MM.1S (cell line): ENCODE measurements at regions not wholly inside any gene's neighbourhood (a gene's known extent, or its start where the extent isn't known, plus 50 kb on each side); places are given as distances from the start of the nearest gene placed in this dataset.

Source experiments
- DNase-seq: peaks from one replicate; pipeline ENCODE4 v3.0.0-alpha.2; 2015
- H2AFZ ChIP-seq: fragments of 300-600 bp; sonication (generic); 2 replicates; pipeline ENCODE4 v1.6.0; 2016; ENCODE audit warnings: antibody characterized with exemption, low read length
- H3F3A ChIP-seq: fragments of 300-600 bp; sonication (generic); 2 replicates; pipeline ENCODE4 v1.6.1; 2016; ENCODE audit warnings: mild to moderate bottlenecking, antibody characterized with exemption, low read length, moderate library complexity, mixed read lengths; ENCODE audit not compliant: insufficient read depth
- H3K27ac ChIP-seq: fragments of 300-600 bp; sonication (generic); 2 replicates; pipeline ENCODE4 v1.5.1; 2016; ENCODE audit warnings: mild to moderate bottlenecking, low read length
- H3K27me3 ChIP-seq: fragments of 300-600 bp; sonication (generic); replicated peaks from 2 replicates; pipeline ENCODE4 v1.6.0; 2016; ENCODE audit warnings: low read length; ENCODE audit not compliant: insufficient read depth
- H3K36me3 ChIP-seq: fragments of 300-600 bp; sonication (generic); replicated peaks from 2 replicates; pipeline ENCODE4 v1.6.1; 2016; ENCODE audit warnings: mild to moderate bottlenecking, low read length, mixed read lengths; ENCODE audit not compliant: insufficient read depth
- H3K4me1 ChIP-seq: fragments of 300-600 bp; sonication (generic); 2 replicates; pipeline ENCODE4 v1.6.1; 2016; ENCODE audit warnings: low read length, mixed read lengths
- H3K4me2 ChIP-seq: fragments of 300-600 bp; sonication (generic); 2 replicates; pipeline ENCODE4 v1.6.0; 2016; ENCODE audit warnings: low read depth, low read length
- H3K4me3 ChIP-seq: fragments of 300-600 bp; sonication (generic); 2 replicates; pipeline ENCODE4 v1.5.1; 2016; ENCODE audit warnings: low read length, mixed read lengths
- H3K79me2 ChIP-seq: fragments of 300-600 bp; sonication (generic); 2 replicates; pipeline ENCODE4 v1.6.1; 2016; ENCODE audit warnings: mixed run types, low read length, mixed read lengths
- H3K9ac ChIP-seq: fragments of 300-600 bp; sonication (generic); 2 replicates; pipeline ENCODE4 v1.6.1; 2016; ENCODE audit warnings: low read length, mixed read lengths
- H3K9me2 ChIP-seq: fragments of 300-600 bp; sonication (generic); replicated peaks from 2 replicates; pipeline ENCODE4 v1.6.1; 2016; ENCODE audit warnings: mild to moderate bottlenecking, low read length, mixed read lengths; ENCODE audit not compliant: insufficient read depth
- H3K9me3 ChIP-seq: fragments of 300-600 bp; sonication (generic); replicated peaks from 2 replicates; pipeline ENCODE4 v1.6.1; 2016; ENCODE audit warnings: mild to moderate bottlenecking, low read length, mixed read lengths; ENCODE audit not compliant: insufficient read depth
- H4K20me1 ChIP-seq: fragments of 300-600 bp; sonication (generic); 2 replicates; pipeline ENCODE4 v1.6.1; 2016; ENCODE audit warnings: mild to moderate bottlenecking, low read length, moderate library complexity, mixed read lengths; ENCODE audit not compliant: insufficient read depth
- EZH2 ChIP-seq: fragments of 300-600 bp; sonication (generic); optimal IDR thresholded peaks from 2 replicates; pipeline ENCODE3; 2017; ENCODE audit warnings: low read depth, mild to moderate bottlenecking, antibody characterized with exemption, low read length, mixed read lengths
- EZH2phosphoT487 ChIP-seq: fragments of 300-600 bp; sonication (generic); IDR thresholded peaks from 2 replicates; pipeline ENCODE4 v1.6.1; 2018; ENCODE audit warnings: antibody characterized with exemption, low read length
- TF ChIP-seq, protein P1 (sequence below): fragments of 300-600 bp; sonication (generic); IDR thresholded peaks from 2 replicates; pipeline ENCODE4 v1.5.1; 2016; ENCODE audit warnings: antibody characterized with exemption, low read length, mixed read lengths

DNA sequence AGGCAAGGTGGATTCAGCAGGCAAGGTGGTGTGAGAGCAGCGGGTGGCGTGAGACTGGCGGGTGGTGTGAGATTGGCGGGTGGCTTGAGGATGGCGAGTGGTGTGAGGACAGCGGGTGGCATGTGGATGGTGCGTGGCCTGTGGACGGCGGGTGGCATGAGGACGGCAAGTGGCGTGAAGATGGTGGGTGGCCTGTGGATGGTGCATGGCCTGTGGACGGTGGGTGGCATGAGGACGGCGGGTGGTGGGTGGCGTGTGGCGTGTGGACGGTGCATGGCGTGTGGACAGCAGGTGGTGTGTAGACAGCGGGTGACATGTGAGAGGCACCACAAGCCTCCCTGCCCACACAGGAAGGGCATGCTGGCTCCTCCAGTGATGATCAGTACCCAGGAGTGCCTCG lies 186.9 kb upstream of the SALL3 start:
- H3K4me3 ChIP-seq: no peak overlapping the region
- no peak overlapping the region for H3K27ac ChIP-seq
- H3K4me2 ChIP-seq: no peak overlapping the region
- no peaks in the 10 kb centered on the region for H3K9me3 ChIP-seq
- H4K20me1 ChIP-seq: no peaks in the 10 kb centered on the region
- no peak for DNase-seq
- H3F3A ChIP-seq: no peaks in the 10 kb centered on the region
- H3K36me3 ChIP-seq: no peaks in the 10 kb centered on the region
- TF ChIP-seq EZH2: no peak
- TF ChIP-seq, protein P1, sequence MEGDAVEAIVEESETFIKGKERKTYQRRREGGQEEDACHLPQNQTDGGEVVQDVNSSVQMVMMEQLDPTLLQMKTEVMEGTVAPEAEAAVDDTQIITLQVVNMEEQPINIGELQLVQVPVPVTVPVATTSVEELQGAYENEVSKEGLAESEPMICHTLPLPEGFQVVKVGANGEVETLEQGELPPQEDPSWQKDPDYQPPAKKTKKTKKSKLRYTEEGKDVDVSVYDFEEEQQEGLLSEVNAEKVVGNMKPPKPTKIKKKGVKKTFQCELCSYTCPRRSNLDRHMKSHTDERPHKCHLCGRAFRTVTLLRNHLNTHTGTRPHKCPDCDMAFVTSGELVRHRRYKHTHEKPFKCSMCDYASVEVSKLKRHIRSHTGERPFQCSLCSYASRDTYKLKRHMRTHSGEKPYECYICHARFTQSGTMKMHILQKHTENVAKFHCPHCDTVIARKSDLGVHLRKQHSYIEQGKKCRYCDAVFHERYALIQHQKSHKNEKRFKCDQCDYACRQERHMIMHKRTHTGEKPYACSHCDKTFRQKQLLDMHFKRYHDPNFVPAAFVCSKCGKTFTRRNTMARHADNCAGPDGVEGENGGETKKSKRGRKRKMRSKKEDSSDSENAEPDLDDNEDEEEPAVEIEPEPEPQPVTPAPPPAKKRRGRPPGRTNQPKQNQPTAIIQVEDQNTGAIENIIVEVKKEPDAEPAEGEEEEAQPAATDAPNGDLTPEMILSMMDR: no peak
- TF ChIP-seq EZH2phosphoT487: no peak
- H3K27me3 ChIP-seq: no peaks in the 10 kb centered on the region
- no peak overlapping the region for H2AFZ ChIP-seq
- no peaks in the 10 kb centered on the region for H3K4me1 ChIP-seq
- no peaks in the 10 kb centered on the region for H3K9me2 ChIP-seq
- no peak overlapping the region for H3K9ac ChIP-seq
- H3K79me2 ChIP-seq: no peaks in the 10 kb centered on the region

DNA sequence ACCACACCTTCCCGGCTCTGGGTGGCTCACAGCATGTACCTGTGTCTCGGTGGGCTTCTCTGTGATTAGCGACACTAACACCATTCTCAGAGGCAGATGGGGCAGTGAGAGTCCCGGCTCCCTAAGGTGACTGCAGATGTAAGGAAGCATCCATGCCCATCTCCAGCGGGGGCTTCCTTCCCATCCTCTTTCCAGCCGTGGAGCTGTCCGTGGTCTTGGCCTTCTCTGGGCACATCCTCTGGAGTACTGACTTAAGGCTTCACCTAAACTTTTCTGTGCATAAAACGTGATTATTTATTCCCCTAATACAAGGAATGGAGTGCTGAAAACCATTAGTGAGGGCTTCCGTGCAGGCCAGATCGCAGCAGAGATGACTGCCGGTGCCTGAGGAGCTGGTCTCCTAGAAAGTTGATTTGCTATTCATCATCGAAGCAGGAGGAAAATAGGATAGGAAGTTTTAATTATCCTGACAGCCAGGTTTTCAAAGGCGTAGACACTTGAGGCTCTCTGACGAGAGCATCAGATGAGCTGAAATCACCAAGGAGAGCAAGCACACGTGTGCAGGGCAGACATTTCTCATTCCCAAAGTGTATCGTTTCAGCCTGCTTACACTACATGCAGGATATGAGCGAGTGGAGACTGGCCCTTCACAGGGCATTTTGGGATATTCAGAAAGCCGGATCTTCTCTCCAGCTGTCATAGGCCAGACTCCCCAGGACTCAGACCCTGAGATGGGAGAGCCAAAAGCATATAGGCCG lies 186.1 kb upstream of the SALL3 start:
- Histone ChIP-seq H3K4me2 (no peak overlapping the region), H3K36me3 (no peaks in the 10 kb centered on the region), H3K9ac (no peak overlapping the region), H3K4me3 (no peak overlapping the region), H3K27me3 (no peaks in the 10 kb centered on the region), H3F3A (no peaks in the 10 kb centered on the region), H3K79me2 (no peaks in the 10 kb centered on the region), H3K9me3 (no peaks in the 10 kb centered on the region), H3K4me1 (no peaks in the 10 kb centered on the region), H4K20me1 (no peaks in the 10 kb centered on the region), H2AFZ (no peak overlapping the region), H3K27ac (no peak overlapping the region), H3K9me2 (no peaks in the 10 kb centered on the region)
- TF ChIP-seq, protein P1: no peak
- no peak for DNase-seq

DNA sequence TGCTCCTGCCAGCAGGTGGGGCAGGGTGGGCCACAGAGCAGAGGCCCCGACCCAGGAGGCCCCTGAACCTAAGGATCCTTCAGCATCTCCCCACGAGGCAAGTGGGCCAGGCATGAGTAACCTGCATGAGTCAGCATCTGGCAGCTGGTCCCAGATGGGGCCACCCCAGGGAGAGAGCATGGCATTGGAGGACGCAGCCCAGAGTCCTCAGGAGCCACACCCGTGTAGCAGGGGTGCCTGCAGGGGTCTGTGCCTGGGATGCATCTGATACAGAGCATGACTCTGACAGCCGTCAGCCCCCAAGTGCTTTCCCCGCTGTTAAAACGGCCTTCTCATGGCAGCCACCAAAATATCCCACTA lies 185.6 kb upstream of the SALL3 start:
- DNase-seq: no peak
- no peaks in the 10 kb centered on the region for H4K20me1 ChIP-seq
- H3K4me1 ChIP-seq: no peaks in the 10 kb centered on the region
- no peak overlapping the region for H2AFZ ChIP-seq
- H3K36me3 ChIP-seq: no peaks in the 10 kb centered on the region
- no peak overlapping the region for H3K4me2 ChIP-seq
- H3F3A ChIP-seq: no peaks in the 10 kb centered on the region
- H3K4me3 ChIP-seq: no peak overlapping the region
- no peak overlapping the region for H3K9ac ChIP-seq
- no peaks in the 10 kb centered on the region for H3K9me2 ChIP-seq
- TF ChIP-seq EZH2phosphoT487 (no peak), EZH2 (no peak)
- TF ChIP-seq, protein P1: no peak
- no peaks in the 10 kb centered on the region for H3K27me3 ChIP-seq
- no peaks in the 10 kb centered on the region for H3K79me2 ChIP-seq
- no peaks in the 10 kb centered on the region for H3K9me3 ChIP-seq
- H3K27ac ChIP-seq: no peak overlapping the region
